ENCODE measurements at regions not wholly inside any gene's neighbourhood (a gene's known extent, or its start where the extent isn't known, plus 50 kb on each side); places are given as distances from the start of the nearest gene placed in this dataset.

GRCh38 chr4:161225327-161225726 lies 938.5 kb downstream of the FSTL5 start:
- Histone ChIP-seq H3F3A (ENCODE audit: insufficient read depth) (no peaks in the 10 kb centered on the region), H3K27ac (ENCODE audit: low read depth, low read length) (no peak overlapping the region), H3K9ac (ENCODE audit: low read length) (no peak overlapping the region), H3K9me3 (ENCODE audit: insufficient read depth, low read length) (no peaks in the 10 kb centered on the region), H3K4me2 (ENCODE audit: low read depth, low read length, poor library complexity, severe bottlenecking) (no peak overlapping the region), H3K27me3 (ENCODE audit: low read length) (no peaks in the 10 kb centered on the region), H3K4me3 (ENCODE audit: insufficient read depth, low read length, poor library complexity, severe bottlenecking) (no peak overlapping the region), H4K20me1 (ENCODE audit: low read depth, low read length) (no peaks in the 10 kb centered on the region), H3K9me2 (replicated peaks; ENCODE audit: insufficient read depth, low read length) (no peaks in the 10 kb centered on the region), H2AFZ (ENCODE audit: low read depth, low read length, severe bottlenecking) (no peak overlapping the region), H3K36me3 (ENCODE audit: low read length) (no peaks in the 10 kb centered on the region), H3K79me2 (ENCODE audit: insufficient read depth, low read length) (no peaks in the 10 kb centered on the region)
- TF ChIP-seq EZH2phosphoT487 (conservative IDR thresholded peaks at IDR 0.05; ENCODE audit: low read length) (no peak), CTCF (IDR thresholded peaks at IDR 0.05; ENCODE audit: insufficient read depth, low read length, poor library complexity, severe bottlenecking) (no peak)

- H3K9ac ChIP-seq (ENCODE audit: low read length), result no peak overlapping the region
- no peak overlapping the region for H3K4me3 ChIP-seq (ENCODE audit: insufficient read depth, low read length, poor library complexity, severe bottlenecking)
- no peaks in the 10 kb centered on the region for H3K27me3 ChIP-seq (ENCODE audit: low read length)
- H4K20me1 ChIP-seq (ENCODE audit: low read depth, low read length), result no peaks in the 10 kb centered on the region
- H3K9me2 ChIP-seq (replicated peaks; ENCODE audit: insufficient read depth, low read length), result no peaks in the 10 kb centered on the region
- no peak overlapping the region for H3K27ac ChIP-seq (ENCODE audit: low read depth, low read length)
- no peaks in the 10 kb centered on the region for H3F3A ChIP-seq (ENCODE audit: insufficient read depth)
- H2AFZ ChIP-seq (ENCODE audit: low read depth, low read length, severe bottlenecking), result no peak overlapping the region
- H3K36me3 ChIP-seq (ENCODE audit: low read length), result no peaks in the 10 kb centered on the region
- TF ChIP-seq CTCF (IDR thresholded peaks at IDR 0.05; ENCODE audit: insufficient read depth, low read length, poor library complexity, severe bottlenecking), result no peak
- TF ChIP-seq EZH2phosphoT487 (conservative IDR thresholded peaks at IDR 0.05; ENCODE audit: low read length), result no peak
- H3K79me2 ChIP-seq (ENCODE audit: insufficient read depth, low read length), result no peaks in the 10 kb centered on the region
- no peaks in the 10 kb centered on the region for H3K9me3 ChIP-seq (ENCODE audit: insufficient read depth, low read length)
- no peak overlapping the region for H3K4me2 ChIP-seq (ENCODE audit: low read depth, low read length, poor library complexity, severe bottlenecking)
These were observed 940.9 kb downstream of the FSTL5 start for GRCh38 chr4:161222889-161223288.

- no peak overlapping the region for H3K4me2 ChIP-seq (ENCODE audit: low read depth, low read length, poor library complexity, severe bottlenecking)
- H3F3A ChIP-seq (ENCODE audit: insufficient read depth), result no peaks in the 10 kb centered on the region
- no peaks in the 10 kb centered on the region for H3K27me3 ChIP-seq (ENCODE audit: low read length)
- TF ChIP-seq CTCF (IDR thresholded peaks at IDR 0.05; ENCODE audit: insufficient read depth, low read length, poor library complexity, severe bottlenecking) (no peak), EZH2phosphoT487 (conservative IDR thresholded peaks at IDR 0.05; ENCODE audit: low read length) (no peak)
- no peak overlapping the region for H2AFZ ChIP-seq (ENCODE audit: low read depth, low read length, severe bottlenecking)
- no peaks in the 10 kb centered on the region for H3K9me3 ChIP-seq (ENCODE audit: insufficient read depth, low read length)
- H3K79me2 ChIP-seq (ENCODE audit: insufficient read depth, low read length), result no peaks in the 10 kb centered on the region
- no peak overlapping the region for H3K9ac ChIP-seq (ENCODE audit: low read length)
- no peak overlapping the region for H3K4me3 ChIP-seq (ENCODE audit: insufficient read depth, low read length, poor library complexity, severe bottlenecking)
- H3K36me3 ChIP-seq (ENCODE audit: low read length), result no peaks in the 10 kb centered on the region
- no peak overlapping the region for H3K27ac ChIP-seq (ENCODE audit: low read depth, low read length)
- H3K9me2 ChIP-seq (replicated peaks; ENCODE audit: insufficient read depth, low read length), result no peaks in the 10 kb centered on the region
- H4K20me1 ChIP-seq (ENCODE audit: low read depth, low read length), result no peaks in the 10 kb centered on the region
These were observed 955.2 kb downstream of the FSTL5 start for GRCh38 chr4:161208564-161208963.
